HG03108 (cell line): ENCODE measurements at regions not wholly inside any gene's neighbourhood (a gene's known extent, or its start where the extent isn't known, plus 50 kb on each side); places are given as distances from the start of the nearest gene placed in this dataset.

Source experiments
- ATAC-seq: cut with Tn5 transposase; IDR thresholded peaks from one replicate; pipeline ENCODE4 v1.9.1; 2021; ENCODE audit warnings: moderate library complexity; ENCODE audit not compliant: unreplicated experiment

GRCh38 chr3:72496051-72496670, 352.1 kb downstream of the SHQ1 start:
- ATAC-seq: no peak

- ATAC-seq: no peak
Observed at GRCh38 chr3:72494626-72495025, 353.6 kb downstream of the SHQ1 start.

GRCh38 chr3:72494130-72494529, 354.1 kb downstream of the SHQ1 start:
- no peak for ATAC-seq

- ATAC-seq: no peak
Observed at GRCh38 chr3:72492240-72492639, 356.0 kb downstream of the SHQ1 start.

GRCh38 chr3:72490688-72491435, 357.4 kb downstream of the SHQ1 start:
- ATAC-seq: no peak

GRCh38 chr3:72489901-72490300, 358.3 kb downstream of the SHQ1 start:
- no peak for ATAC-seq

GRCh38 chr3:72488738-72489035, 359.6 kb downstream of the SHQ1 start:
- no peak for ATAC-seq

- no peak for ATAC-seq
Observed at GRCh38 chr3:72487946-72488737, 360.1 kb downstream of the SHQ1 start.

GRCh38 chr3:72487078-72487765, 361.0 kb downstream of the SHQ1 start:
- ATAC-seq: no peak

- no peak for ATAC-seq
Observed at GRCh38 chr3:72485641-72486040, 362.6 kb downstream of the SHQ1 start.

- no peak for ATAC-seq
Observed at GRCh38 chr3:72483554-72484104, 364.6 kb downstream of the SHQ1 start.

GRCh38 chr3:72482589-72483321, 365.5 kb downstream of the SHQ1 start:
- no peak for ATAC-seq

GRCh38 chr3:72481542-72481941, 366.7 kb downstream of the SHQ1 start:
- ATAC-seq: no peak

- ATAC-seq: no peak
Observed at GRCh38 chr3:72480366-72480765, 367.9 kb downstream of the SHQ1 start.

GRCh38 chr3:72479651-72480215, 368.5 kb downstream of the SHQ1 start:
- ATAC-seq: no peak

- ATAC-seq: no peak
Observed at GRCh38 chr3:72476139-72476483, 372.1 kb downstream of the SHQ1 start.

GRCh38 chr3:72475258-72476138, 372.7 kb downstream of the SHQ1 start:
- no peak for ATAC-seq

- no peak for ATAC-seq
Observed at GRCh38 chr3:72474775-72475174, 373.5 kb downstream of the SHQ1 start.

- peak; percentile 84 for ATAC-seq
Observed at GRCh38 chr3:72473156-72473555, 375.1 kb downstream of the SHQ1 start.
